IPS DF 4.7 (cell line): ENCODE measurements at regions not wholly inside any gene's neighbourhood (a gene's known extent, or its start where the extent isn't known, plus 50 kb on each side); places are given as distances from the start of the nearest gene placed in this dataset.

Experiments
- DNase-seq: peaks from one replicate; pipeline ENCODE4 v3.0.0-alpha.2; 2013; ENCODE audit warnings: low spot score; ENCODE audit errors: extremely low read depth

DNA sequence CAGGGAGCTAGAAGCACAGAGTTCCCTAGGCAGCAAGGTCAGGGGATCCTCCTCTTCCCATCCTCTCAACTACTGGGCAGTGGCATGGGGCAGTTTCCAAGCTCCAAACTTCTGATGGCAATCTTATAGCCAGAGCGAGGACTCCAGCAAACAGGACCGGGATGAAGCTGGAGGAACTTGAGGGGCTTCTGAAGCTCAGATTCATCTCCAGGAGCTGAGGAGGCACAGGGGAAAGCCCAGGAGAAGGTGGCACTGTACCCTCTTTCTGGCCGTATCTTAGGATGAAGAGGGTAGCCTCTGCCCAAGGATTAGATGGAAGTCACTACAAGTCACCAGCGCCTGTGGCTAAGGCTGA is 50.0 kb upstream of the RPL38 start:
- DNase-seq, result no peak
